ENCODE measurements at regions not wholly inside any gene's neighbourhood (a gene's known extent, or its start where the extent isn't known, plus 50 kb on each side); places are given as distances from the start of the nearest gene placed in this dataset.

- H3K4me1 ChIP-seq (ENCODE audit: insufficient read depth, low read length) = no peaks in the 10 kb centered on the region
- H3K9ac ChIP-seq (ENCODE audit: low read depth, low read length) = no peak overlapping the region
- H3K9me3 ChIP-seq (ENCODE audit: insufficient read depth, low read depth, low read length) = no peaks in the 10 kb centered on the region
- H3K27ac ChIP-seq (ENCODE audit: low read depth, low read length) = no peak overlapping the region
- no peaks in the 10 kb centered on the region for H3K27me3 ChIP-seq (ENCODE audit: insufficient read depth, low read length)
- no peak overlapping the region for H3K4me3 ChIP-seq (ENCODE audit: low read length)
- WGBS = 100% methylated on average over 1 of the region's 1 CpG
- H3K36me3 ChIP-seq (ENCODE audit: insufficient read depth, low read length) = no peaks in the 10 kb centered on the region
Observed at GRCh38 chr11:24233041-24233440, 263.8 kb upstream of the LUZP2 start.

- Histone ChIP-seq H3K9ac (ENCODE audit: low read depth, low read length) (no peak overlapping the region), H3K9me3 (ENCODE audit: insufficient read depth, low read depth, low read length) (no peaks in the 10 kb centered on the region), H3K36me3 (ENCODE audit: insufficient read depth, low read length) (no peaks in the 10 kb centered on the region), H3K4me3 (ENCODE audit: low read length) (no peak overlapping the region), H3K27ac (ENCODE audit: low read depth, low read length) (no peak overlapping the region), H3K4me1 (ENCODE audit: insufficient read depth, low read length) (no peaks in the 10 kb centered on the region), H3K27me3 (ENCODE audit: insufficient read depth, low read length) (no peaks in the 10 kb centered on the region)
- 91% methylated on average over 4 of the region's 4 CpGs for WGBS
Observed at GRCh38 chr11:24234822-24235508, 261.9 kb upstream of the LUZP2 start.

GRCh38 chr11:24238771-24239645 is 257.8 kb upstream of the LUZP2 start:
- Histone ChIP-seq H3K36me3 (ENCODE audit: insufficient read depth, low read length) (no peaks in the 10 kb centered on the region), H3K4me1 (ENCODE audit: insufficient read depth, low read length) (no peaks in the 10 kb centered on the region), H3K9me3 (ENCODE audit: insufficient read depth, low read depth, low read length) (no peaks in the 10 kb centered on the region), H3K27me3 (ENCODE audit: insufficient read depth, low read length) (no peaks in the 10 kb centered on the region), H3K27ac (ENCODE audit: low read depth, low read length) (no peak overlapping the region), H3K4me3 (ENCODE audit: low read length) (no peak overlapping the region), H3K9ac (ENCODE audit: low read depth, low read length) (no peak overlapping the region)
- 97% methylated on average over 3 of the region's 3 CpGs for WGBS

GRCh38 chr11:24239930-24240329 is 256.9 kb upstream of the LUZP2 start:
- Histone ChIP-seq H3K36me3 (ENCODE audit: insufficient read depth, low read length) (no peaks in the 10 kb centered on the region), H3K9me3 (ENCODE audit: insufficient read depth, low read depth, low read length) (no peaks in the 10 kb centered on the region), H3K4me1 (ENCODE audit: insufficient read depth, low read length) (no peaks in the 10 kb centered on the region), H3K27me3 (ENCODE audit: insufficient read depth, low read length) (no peaks in the 10 kb centered on the region), H3K4me3 (ENCODE audit: low read length) (no peak overlapping the region), H3K9ac (ENCODE audit: low read depth, low read length) (no peak overlapping the region), H3K27ac (ENCODE audit: low read depth, low read length) (no peak overlapping the region)

- 100% methylated on average over 1 of the region's 1 CpG for WGBS
- Histone ChIP-seq H3K36me3 (ENCODE audit: insufficient read depth, low read length) (no peaks in the 10 kb centered on the region), H3K27me3 (ENCODE audit: insufficient read depth, low read length) (no peaks in the 10 kb centered on the region), H3K9ac (ENCODE audit: low read depth, low read length) (no peak overlapping the region), H3K4me1 (ENCODE audit: insufficient read depth, low read length) (no peaks in the 10 kb centered on the region), H3K4me3 (ENCODE audit: low read length) (no peak overlapping the region), H3K9me3 (ENCODE audit: insufficient read depth, low read depth, low read length) (no peaks in the 10 kb centered on the region), H3K27ac (ENCODE audit: low read depth, low read length) (no peak overlapping the region)
Observed at GRCh38 chr11:24240496-24241175, 256.2 kb upstream of the LUZP2 start.

- no CpG with 5 or more reads among the region's 1 CpG for WGBS
- H3K9me3 ChIP-seq (ENCODE audit: insufficient read depth, low read depth, low read length) = no peaks in the 10 kb centered on the region
Observed at GRCh38 chr11:24246715-24247114, 250.1 kb upstream of the LUZP2 start.

GRCh38 chr11:24247846-24248245 is 249.0 kb upstream of the LUZP2 start:
- no CpG with 5 or more reads among the region's 3 CpGs for WGBS
- Histone ChIP-seq H3K9me3 (ENCODE audit: insufficient read depth, low read depth, low read length) (no peaks in the 10 kb centered on the region), H3K4me3 (ENCODE audit: low read length) (no peak overlapping the region), H3K27me3 (ENCODE audit: insufficient read depth, low read length) (no peaks in the 10 kb centered on the region), H3K9ac (ENCODE audit: low read depth, low read length) (no peak overlapping the region), H3K36me3 (ENCODE audit: insufficient read depth, low read length) (no peaks in the 10 kb centered on the region), H3K27ac (ENCODE audit: low read depth, low read length) (no peak overlapping the region), H3K4me1 (ENCODE audit: insufficient read depth, low read length) (no peaks in the 10 kb centered on the region)

More at GRCh38 chr11:24246715-24247114, 250.1 kb upstream of the LUZP2 start:
- no peaks in the 10 kb centered on the region for H3K36me3 ChIP-seq (ENCODE audit: insufficient read depth, low read length)
- H3K27ac ChIP-seq (ENCODE audit: low read depth, low read length) = no peak overlapping the region
- no peaks in the 10 kb centered on the region for H3K27me3 ChIP-seq (ENCODE audit: insufficient read depth, low read length)
- H3K4me1 ChIP-seq (ENCODE audit: insufficient read depth, low read length) = no peaks in the 10 kb centered on the region
- no peak overlapping the region for H3K4me3 ChIP-seq (ENCODE audit: low read length)
- no peak overlapping the region for H3K9ac ChIP-seq (ENCODE audit: low read depth, low read length)

GRCh38 chr11:24249921-24250320 is 246.9 kb upstream of the LUZP2 start:
- no peaks in the 10 kb centered on the region for H3K27me3 ChIP-seq (ENCODE audit: insufficient read depth, low read length)
- no peaks in the 10 kb centered on the region for H3K36me3 ChIP-seq (ENCODE audit: insufficient read depth, low read length)
- H3K27ac ChIP-seq (ENCODE audit: low read depth, low read length) = no peak overlapping the region
- no peak overlapping the region for H3K4me3 ChIP-seq (ENCODE audit: low read length)
- no peaks in the 10 kb centered on the region for H3K9me3 ChIP-seq (ENCODE audit: insufficient read depth, low read depth, low read length)
- H3K9ac ChIP-seq (ENCODE audit: low read depth, low read length) = no peak overlapping the region
- no peaks in the 10 kb centered on the region for H3K4me1 ChIP-seq (ENCODE audit: insufficient read depth, low read length)
- WGBS = no CpG with 5 or more reads among the region's 1 CpG

GRCh38 chr11:24253237-24253760 is 243.6 kb upstream of the LUZP2 start:
- 89% methylated on average over 1 of the region's 1 CpG for WGBS
- H3K27ac ChIP-seq (ENCODE audit: low read depth, low read length) = no peak overlapping the region
- H3K9me3 ChIP-seq (ENCODE audit: insufficient read depth, low read depth, low read length) = no peaks in the 10 kb centered on the region
- H3K27me3 ChIP-seq (ENCODE audit: insufficient read depth, low read length) = no peaks in the 10 kb centered on the region
- H3K9ac ChIP-seq (ENCODE audit: low read depth, low read length) = no peak overlapping the region
- H3K4me3 ChIP-seq (ENCODE audit: low read length) = no peak overlapping the region
- no peaks in the 10 kb centered on the region for H3K4me1 ChIP-seq (ENCODE audit: insufficient read depth, low read length)
- H3K36me3 ChIP-seq (ENCODE audit: insufficient read depth, low read length) = no peaks in the 10 kb centered on the region

- Histone ChIP-seq H3K4me1 (ENCODE audit: insufficient read depth, low read length) (no peaks in the 10 kb centered on the region), H3K9me3 (ENCODE audit: insufficient read depth, low read depth, low read length) (no peaks in the 10 kb centered on the region)
- 96% methylated on average over 2 of the region's 2 CpGs for WGBS
Observed at GRCh38 chr11:24264868-24265267, 232.0 kb upstream of the LUZP2 start.

GRCh38 chr11:24267014-24267413 is 229.8 kb upstream of the LUZP2 start:
- WGBS = 88% methylated on average over 1 of the region's 2 CpGs

More at GRCh38 chr11:24264868-24265267, 232.0 kb upstream of the LUZP2 start:
- no peak overlapping the region for H3K27ac ChIP-seq (ENCODE audit: low read depth, low read length)
- H3K27me3 ChIP-seq (ENCODE audit: insufficient read depth, low read length) = no peaks in the 10 kb centered on the region
- no peak overlapping the region for H3K9ac ChIP-seq (ENCODE audit: low read depth, low read length)
- H3K4me3 ChIP-seq (ENCODE audit: low read length) = no peak overlapping the region
- no peaks in the 10 kb centered on the region for H3K36me3 ChIP-seq (ENCODE audit: insufficient read depth, low read length)

More at GRCh38 chr11:24267014-24267413, 229.8 kb upstream of the LUZP2 start:
- no peaks in the 10 kb centered on the region for H3K4me1 ChIP-seq (ENCODE audit: insufficient read depth, low read length)
- H3K9me3 ChIP-seq (ENCODE audit: insufficient read depth, low read depth, low read length) = no peaks in the 10 kb centered on the region
- H3K4me3 ChIP-seq (ENCODE audit: low read length) = no peak overlapping the region
- no peak overlapping the region for H3K9ac ChIP-seq (ENCODE audit: low read depth, low read length)
- H3K27ac ChIP-seq (ENCODE audit: low read depth, low read length) = no peak overlapping the region
- no peaks in the 10 kb centered on the region for H3K36me3 ChIP-seq (ENCODE audit: insufficient read depth, low read length)
- H3K27me3 ChIP-seq (ENCODE audit: insufficient read depth, low read length) = no peaks in the 10 kb centered on the region
